Trophoblast cell (in vitro differentiated cells and primary cell): ENCODE measurements at regions not wholly inside any gene's neighbourhood (a gene's known extent, or its start where the extent isn't known, plus 50 kb on each side); places are given as distances from the start of the nearest gene placed in this dataset.
"Not testable (repeated sequence)": the region's sequence is repeated elsewhere in the genome, so short reads cannot be mapped to it uniquely, and the experiment has no call there.

ENCODE experiments used
- DNase-seq, 2 donors: peaks; one replicate each; pipeline ENCODE4 v3.0.0-alpha.2; 2016
- H2AFZ ChIP-seq: 2 replicates; pipeline ENCODE4 v1.6.1; 2013; ENCODE audit warnings: low read length, moderate library complexity, mild to moderate bottlenecking; ENCODE audit not compliant: insufficient read depth, poor library complexity
- H2AK5ac ChIP-seq: 2 replicates; pipeline ENCODE4 v1.6.1; 2013; ENCODE audit warnings: mild to moderate bottlenecking, low read length
- H2BK120ac ChIP-seq: 2 replicates; pipeline ENCODE4 v1.6.1; 2013; ENCODE audit warnings: low read length, mild to moderate bottlenecking, moderate library complexity; ENCODE audit not compliant: insufficient read depth, poor library complexity
- H2BK12ac ChIP-seq: 2 replicates; pipeline ENCODE4 v1.6.1; 2013; ENCODE audit warnings: mild to moderate bottlenecking, low read length, moderate library complexity
- H2BK5ac ChIP-seq: 2 replicates; pipeline ENCODE4 v1.6.1; 2013; ENCODE audit warnings: low read length, low read depth, moderate library complexity, mild to moderate bottlenecking; ENCODE audit not compliant: poor library complexity
- H3K14ac ChIP-seq: 2 replicates; pipeline ENCODE4 v1.6.1; 2013; ENCODE audit warnings: mild to moderate bottlenecking, low read length
- H3K18ac ChIP-seq: 2 replicates; pipeline ENCODE4 v1.6.1; 2013; ENCODE audit warnings: mild to moderate bottlenecking, low read length
- H3K23ac ChIP-seq: 2 replicates; pipeline ENCODE4 v1.6.1; 2013; ENCODE audit warnings: low read length
- H3K27ac ChIP-seq: 2 replicates; pipeline ENCODE4 v1.5.1; 2013; ENCODE audit warnings: low read depth, mild to moderate bottlenecking, inconsistent platforms, low read length, moderate library complexity
- H3K27me3 ChIP-seq: 2 replicates; pipeline ENCODE4 v1.6.1; 2013; ENCODE audit warnings: inconsistent platforms, mild to moderate bottlenecking, low read length, moderate library complexity; ENCODE audit not compliant: insufficient read depth
- H3K36me3 ChIP-seq, 2 experiments: 1 replicate in 1 of 2; 2 replicates in 1 of 2; pipeline ENCODE4 v1.6.1; 2013; ENCODE audit warnings: low read length in 2 of 2, mild to moderate bottlenecking in 2 of 2, moderate library complexity in 1 of 2; ENCODE audit not compliant: insufficient read depth in 2 of 2, control insufficient read depth in 1 of 2
- H3K4ac ChIP-seq: 2 replicates; pipeline ENCODE4 v1.6.1; 2013; ENCODE audit warnings: low read depth, mild to moderate bottlenecking, low read length, moderate library complexity
- H3K4me1 ChIP-seq, 2 experiments: 1 replicate in 1 of 2; 2 replicates in 1 of 2; pipeline ENCODE4 v1.6.1; 2013; ENCODE audit warnings: low read length in 2 of 2, mild to moderate bottlenecking in 2 of 2, moderate library complexity in 1 of 2; ENCODE audit not compliant: insufficient read depth in 2 of 2, control insufficient read depth in 1 of 2
- H3K4me2 ChIP-seq: 2 replicates; pipeline ENCODE4 v1.6.1; 2013; ENCODE audit warnings: inconsistent platforms, mild to moderate bottlenecking, low read length, moderate library complexity
- H3K4me3 ChIP-seq: 2 replicates; pipeline ENCODE4 v1.5.1; 2013; ENCODE audit warnings: mild to moderate bottlenecking, low read depth, low read length, inconsistent platforms
- H3K79me1 ChIP-seq: one replicate; pipeline ENCODE4 v1.6.1; 2013; ENCODE audit warnings: low read length
- H3K79me2 ChIP-seq: 2 replicates; pipeline ENCODE4 v1.6.1; 2013; ENCODE audit warnings: low read length, mild to moderate bottlenecking; ENCODE audit not compliant: control insufficient read depth, insufficient read depth, poor library complexity
- H3K9ac ChIP-seq: 2 replicates; pipeline ENCODE4 v1.6.1; 2013; ENCODE audit warnings: mild to moderate bottlenecking, low read length
- H3K9me3 ChIP-seq: 2 replicates; pipeline ENCODE4 v1.6.1; 2013; ENCODE audit warnings: low read depth, mild to moderate bottlenecking, control low read depth, inconsistent platforms, low read length; ENCODE audit not compliant: insufficient read depth
- H4K12ac ChIP-seq: 2 replicates; pipeline ENCODE4 v1.6.1; 2013; ENCODE audit warnings: low read depth, mild to moderate bottlenecking, low read length, moderate library complexity
- H4K8ac ChIP-seq: 2 replicates; pipeline ENCODE4 v1.6.1; 2013; ENCODE audit warnings: low read depth, mild to moderate bottlenecking, low read length, moderate library complexity
- H4K91ac ChIP-seq: one replicate; pipeline ENCODE4 v1.6.1; 2013; ENCODE audit warnings: low read depth, mild to moderate bottlenecking, low read length, moderate library complexity

DNA sequence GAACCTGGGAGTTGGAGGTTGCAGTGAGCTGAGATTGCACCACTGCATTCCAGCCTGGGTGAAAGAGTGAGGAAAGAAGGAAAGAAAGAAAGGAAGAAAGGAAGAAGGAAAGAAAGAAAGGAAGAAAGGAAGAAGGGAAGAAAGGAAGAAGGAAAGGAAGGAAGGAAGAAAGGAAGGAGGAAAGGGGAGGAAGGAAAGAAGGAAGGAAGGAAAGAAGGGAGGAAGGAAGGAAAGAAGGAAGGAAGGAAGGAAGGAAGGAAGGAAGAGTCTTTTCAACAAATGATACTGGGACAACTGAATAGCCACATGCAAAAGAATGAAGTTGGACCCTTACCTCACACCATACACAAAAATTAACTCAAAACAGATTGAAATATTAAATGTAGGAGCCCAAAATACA lies 56.1 kb upstream of the CCNY start:
- H4K91ac ChIP-seq, H3K9ac ChIP-seq, H4K8ac ChIP-seq, H2BK12ac ChIP-seq, H3K36me3 ChIP-seq, H3K9me3 ChIP-seq, H3K4me2 ChIP-seq, H2AK5ac ChIP-seq, H3K27me3 ChIP-seq, H2BK5ac ChIP-seq, H4K12ac ChIP-seq, H3K23ac ChIP-seq, H3K4me3 ChIP-seq, H2BK120ac ChIP-seq, H3K79me2 ChIP-seq, H3K79me1 ChIP-seq, H3K18ac ChIP-seq, H3K27ac ChIP-seq, H3K14ac ChIP-seq, H3K4ac ChIP-seq, H3K4me1 ChIP-seq, DNase-seq, H2AFZ ChIP-seq: not testable (repeated sequence)
